ENCODE measurements at regions not wholly inside any gene's neighbourhood (a gene's known extent, or its start where the extent isn't known, plus 50 kb on each side); places are given as distances from the start of the nearest gene placed in this dataset.

DNA sequence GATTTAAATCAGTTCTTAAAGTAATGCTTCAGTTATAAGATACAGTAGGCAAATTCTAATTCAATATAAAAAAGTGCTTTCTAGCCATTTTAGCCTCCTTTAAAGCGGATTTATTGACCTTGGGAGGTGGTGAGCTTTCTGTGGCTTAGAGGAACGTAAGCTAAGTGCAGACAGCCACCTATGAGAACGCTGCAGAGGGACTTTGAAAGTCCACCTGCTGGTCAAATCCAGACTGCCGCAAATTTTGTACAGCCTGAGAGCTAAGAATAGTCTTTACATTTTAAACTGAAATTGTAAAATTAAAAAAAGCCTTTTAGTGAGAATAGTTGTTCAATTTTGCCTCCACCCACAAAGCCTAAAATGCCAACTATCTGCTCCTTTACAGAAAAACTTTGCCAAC lies 67.0 kb upstream of the SSX2IP start:
- WGBS (ENCODE audit: extremely low coverage, insufficient read length, low lambda C conversion rate): no CpG with 5 or more reads among the region's 4 CpGs
- Mint-ChIP-seq H3K36me3 (ENCODE audit: insufficient read depth in 1 of 3, low read depth in 3 of 3) (no peaks in the 10 kb centered on the region), H3K27ac (no peak overlapping the region), H3K4me1 (peaks cover 39 to 40% of the 10 kb centered on the region in 2 experiments), H3K9me3 (no peaks in the 10 kb centered on the region), H3K4me3 (no peak overlapping the region), H3K27me3 (ENCODE audit: low read depth) (peaks cover 5% of the 10 kb centered on the region; the same call in 1 of the 2 replicates)
- Histone ChIP-seq H2BK20ac (ENCODE audit: low read depth, low read length, poor library complexity, severe bottlenecking) (no peak overlapping the region), H3K4ac (ENCODE audit: low read depth, low read length) (no peak overlapping the region), H3K9ac (ENCODE audit: extremely low read depth, insufficient read length, low read length) (no peak overlapping the region), H3K9me3 (ENCODE audit: control insufficient read depth, low read depth, low read length) (no peaks in the 10 kb centered on the region), H2AFZ (ENCODE audit: low read length) (no peak overlapping the region), H4K5ac (ENCODE audit: insufficient read length, low read depth, low read length) (no peak overlapping the region), H3K4me1 (ENCODE audit: insufficient read depth, low read length) (no peaks in the 10 kb centered on the region), H4K8ac (replicated peaks; ENCODE audit: insufficient read length, low read depth, low read length) (no peak overlapping the region), H3K4me2 (ENCODE audit: insufficient read depth, insufficient read length, low read length) (no peak overlapping the region), H2BK12ac (ENCODE audit: insufficient read length, low read depth, low read length) (no peak overlapping the region), H4K91ac (ENCODE audit: insufficient read length, low read depth, low read length) (no peak overlapping the region), H2BK15ac (ENCODE audit: low read depth, low read length) (no peak overlapping the region), H3K27ac (ENCODE audit: insufficient read length, low read depth, low read length) (no peak overlapping the region), H3K56ac (ENCODE audit: insufficient read length, low read depth, low read length) (no peak overlapping the region), H3K23ac (ENCODE audit: insufficient read length, low read depth, low read length) (no peak overlapping the region), H3T11ph (ENCODE audit: low read length) (no peak overlapping the region), H4K20me1 (ENCODE audit: control insufficient read depth, insufficient read depth, insufficient read length) (no peaks in the 10 kb centered on the region), H3K27me3 (ENCODE audit: insufficient read depth, low read length) (no peaks in the 10 kb centered on the region), H2BK120ac (ENCODE audit: low read depth, low read length, poor library complexity, severe bottlenecking) (no peak overlapping the region), H3K79me2 (ENCODE audit: insufficient read depth, low read length) (no peaks in the 10 kb centered on the region), H3K18ac (ENCODE audit: insufficient read length, low read depth, low read length) (no peak overlapping the region), H2AK5ac (ENCODE audit: insufficient read length, low read length) (no peak overlapping the region), H3K14ac (ENCODE audit: insufficient read depth, low read length) (no peak overlapping the region), H3K23me2 (ENCODE audit: insufficient read length, low read depth, low read length, poor library complexity, severe bottlenecking) (no peaks in the 10 kb centered on the region), H3K79me1 (ENCODE audit: insufficient read depth, low read depth, low read length, poor library complexity, severe bottlenecking) (no peaks in the 10 kb centered on the region), H2BK5ac (ENCODE audit: insufficient read length, low read length) (no peak overlapping the region)
- TF ChIP-seq, protein P1, sequence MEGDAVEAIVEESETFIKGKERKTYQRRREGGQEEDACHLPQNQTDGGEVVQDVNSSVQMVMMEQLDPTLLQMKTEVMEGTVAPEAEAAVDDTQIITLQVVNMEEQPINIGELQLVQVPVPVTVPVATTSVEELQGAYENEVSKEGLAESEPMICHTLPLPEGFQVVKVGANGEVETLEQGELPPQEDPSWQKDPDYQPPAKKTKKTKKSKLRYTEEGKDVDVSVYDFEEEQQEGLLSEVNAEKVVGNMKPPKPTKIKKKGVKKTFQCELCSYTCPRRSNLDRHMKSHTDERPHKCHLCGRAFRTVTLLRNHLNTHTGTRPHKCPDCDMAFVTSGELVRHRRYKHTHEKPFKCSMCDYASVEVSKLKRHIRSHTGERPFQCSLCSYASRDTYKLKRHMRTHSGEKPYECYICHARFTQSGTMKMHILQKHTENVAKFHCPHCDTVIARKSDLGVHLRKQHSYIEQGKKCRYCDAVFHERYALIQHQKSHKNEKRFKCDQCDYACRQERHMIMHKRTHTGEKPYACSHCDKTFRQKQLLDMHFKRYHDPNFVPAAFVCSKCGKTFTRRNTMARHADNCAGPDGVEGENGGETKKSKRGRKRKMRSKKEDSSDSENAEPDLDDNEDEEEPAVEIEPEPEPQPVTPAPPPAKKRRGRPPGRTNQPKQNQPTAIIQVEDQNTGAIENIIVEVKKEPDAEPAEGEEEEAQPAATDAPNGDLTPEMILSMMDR (conservative IDR thresholded peaks at IDR 0.05): peak; percentile 47
- no peak for DNase-seq

Measured in H9 (cell line).